HepG2 (cell line): ENCODE measurements at regions not wholly inside any gene's neighbourhood (a gene's known extent, or its start where the extent isn't known, plus 50 kb on each side); places are given as distances from the start of the nearest gene placed in this dataset.

Experiments
- ATAC-seq: fragments of 200-7000 bp; cut with Tn5 transposase; 3 replicates; pipeline ENCODE4 v1.9.1; 2020; ENCODE audit warnings: mild to moderate bottlenecking, moderate library complexity
- BruUV-seq: library from RNA; stranded (reverse); fragments of 400-500 nt; replicated peaks from 2 replicates; lab custom pipeline; 2021; lab: Mats Ljungman, UMichigan
- CTCF ChIA-PET: fragments of 300-600 bp; formaldehyde crosslinking; extraction: SDS; loops from one replicate; lab custom pipeline; 2021; ENCODE audit warnings: low total read pairs, inconsistent platforms, low intra/inter-chr PET ratio; lab: Yijun Ruan, JAX
- POLR2A ChIA-PET: fragments of 350-600 bp; sonication (Branson Sonifier 250); formaldehyde crosslinking; loops from one replicate; lab custom pipeline; 2020; ENCODE audit warnings: antibody characterized with exemption, inconsistent platforms; lab: Yijun Ruan, JAX
- DNase-seq: peaks from one replicate; pipeline ENCODE4 v3.0.0-alpha.2; 2015; ENCODE audit warnings: low spot score
- FAIRE-seq: peaks from 3 replicates; lab custom pipeline; 2011; peaks lifted over from hg19 to GRCh38; lab: Jason Lieb, UNC
- H2AFZ ChIP-seq: one replicate; pipeline ENCODE4 v1.6.1; 2011; ENCODE audit warnings: low read length, inconsistent platforms
- H3K27ac ChIP-seq: fragments of 300-600 bp; 3 replicates; pipeline ENCODE4 v1.8.0; 2011; ENCODE audit warnings: mixed run types, mild to moderate bottlenecking, mixed read lengths, low read length, inconsistent platforms; ENCODE audit not compliant: insufficient read depth; ENCODE audit errors: extremely low read length
- H3K27me3 ChIP-seq, 2 experiments: fragments of 200-600 bp in 1 of 2; 2 replicates in 1 of 2; 3 replicates in 1 of 2; pipeline versions ENCODE4 v1.6.0 to v1.8.0; 2011; ENCODE audit warnings: low read length in 2 of 2, mild to moderate bottlenecking in 2 of 2, moderate library complexity in 2 of 2, inconsistent platforms in 1 of 2; ENCODE audit not compliant: insufficient read depth in 2 of 2, control insufficient read depth in 1 of 2
- H3K36me3 ChIP-seq, 2 experiments: fragments of 200-600 bp in 1 of 2; replicated peaks in 1 of 2; 2 replicates in 1 of 2; 3 replicates in 1 of 2; pipeline versions ENCODE4 v1.5.1 to v1.8.0; 2011; ENCODE audit warnings: low read length in 2 of 2, inconsistent platforms in 1 of 2; ENCODE audit not compliant: insufficient read depth in 2 of 2, control insufficient read depth in 1 of 2
- H3K4me1 ChIP-seq: 2 replicates; pipeline ENCODE4 v1.5.1; 2012; ENCODE audit warnings: low read length, inconsistent platforms; ENCODE audit not compliant: insufficient read depth
- H3K4me2 ChIP-seq: 2 replicates; pipeline ENCODE4 v1.6.0; 2011; ENCODE audit warnings: low read depth, low read length, inconsistent platforms
- H3K4me3 ChIP-seq, 3 experiments: fragments of 200-600 bp in 1 of 3; sonication (generic), shearing (Covaris generic) in 1 of 3; replicated peaks in 1 of 3; 2 replicates each; pipeline ENCODE4 v1.5.1; 2011 to 2016; ENCODE audit warnings: low read length in 3 of 3, inconsistent platforms in 2 of 3, low read depth in 2 of 3, mild to moderate bottlenecking in 2 of 3, control low read depth in 1 of 3, mixed read lengths in 1 of 3; ENCODE audit not compliant: insufficient read depth in 1 of 3
- H3K79me2 ChIP-seq: one replicate; pipeline ENCODE4 v1.6.1; 2011; ENCODE audit warnings: low read length, inconsistent platforms; ENCODE audit not compliant: insufficient read depth
- H3K9ac ChIP-seq: 2 replicates; pipeline ENCODE4 v1.6.0; 2011; ENCODE audit warnings: mild to moderate bottlenecking, low read depth, low read length, inconsistent platforms; ENCODE audit not compliant: insufficient read depth
- H3K9me3 ChIP-seq: 2 replicates; pipeline ENCODE4 v1.5.1; 2012; ENCODE audit warnings: mild to moderate bottlenecking, low read length
- H4K20me1 ChIP-seq: 2 replicates; pipeline ENCODE4 v1.6.0; 2011; ENCODE audit warnings: inconsistent platforms, mild to moderate bottlenecking, low read length, moderate library complexity; ENCODE audit not compliant: insufficient read depth
- ATF1 ChIP-seq: IDR thresholded peaks from 2 replicates; pipeline ENCODE4 v1.6.1; 2016; ENCODE audit warnings: mild to moderate bottlenecking, control low read depth
- EEA1 ChIP-seq: sonication (generic); formaldehyde crosslinking; IDR thresholded peaks from 2 replicates; pipeline ENCODE4 v1.5.1; 2020; ENCODE audit warnings: mild to moderate bottlenecking, missing genetic modification reagents, borderline replicate concordance
- MBD4 ChIP-seq: IDR thresholded peaks from 2 replicates; pipeline ENCODE4 v1.6.1; 2012; ENCODE audit warnings: low read length, inconsistent platforms, borderline replicate concordance
- MTA1 ChIP-seq: sonication (generic); formaldehyde crosslinking; IDR thresholded peaks from 2 replicates; pipeline ENCODE4 v1.4.0; 2020; ENCODE audit warnings: missing genetic modification reagents, mild to moderate bottlenecking, borderline replicate concordance
- POGZ ChIP-seq: sonication (generic); formaldehyde crosslinking; IDR thresholded peaks from 2 replicates; pipeline ENCODE4 v1.4.0; 2020; ENCODE audit warnings: mild to moderate bottlenecking, missing genetic modification reagents
- RAD51 ChIP-seq: fragments of 450-650 bp; IDR thresholded peaks from 2 replicates; pipeline ENCODE4 v1.6.1; 2016; ENCODE audit warnings: borderline replicate concordance
- TP53 ChIP-seq: sonication (generic); formaldehyde crosslinking; conservative IDR thresholded peaks from 2 replicates; pipeline ENCODE4 v1.4.0; 2020; ENCODE audit warnings: missing genetic modification reagents
- ZEB1 ChIP-seq: IDR thresholded peaks from 2 replicates; pipeline ENCODE4 v1.6.1; 2012; ENCODE audit warnings: mild to moderate bottlenecking, low read depth, inconsistent platforms; ENCODE audit not compliant: insufficient replicate concordance
- ZNF446 ChIP-seq: sonication (generic); formaldehyde crosslinking; IDR thresholded peaks from 2 replicates; pipeline ENCODE4 v1.5.0; 2020; ENCODE audit warnings: mild to moderate bottlenecking, missing genetic modification reagents
- ZNF503 ChIP-seq: sonication (generic); formaldehyde crosslinking; IDR thresholded peaks from 2 replicates; pipeline ENCODE4 v1.4.0; 2020; ENCODE audit warnings: missing genetic modification reagents
- ZNF569 ChIP-seq: sonication (generic); formaldehyde crosslinking; IDR thresholded peaks from 2 replicates; pipeline ENCODE4 v1.5.0; 2020; ENCODE audit warnings: mild to moderate bottlenecking, missing genetic modification reagents, moderate library complexity, borderline replicate concordance
- ZNF674 ChIP-seq: sonication (generic); formaldehyde crosslinking; IDR thresholded peaks from 2 replicates; pipeline ENCODE4 v1.5.0; 2020; ENCODE audit warnings: low read depth, mild to moderate bottlenecking, missing genetic modification reagents
- ZNF713 ChIP-seq: sonication (generic); formaldehyde crosslinking; IDR thresholded peaks from 2 replicates; pipeline ENCODE4 v1.4.0; 2020; ENCODE audit warnings: mild to moderate bottlenecking, missing genetic modification reagents
- ZSCAN9 ChIP-seq: IDR thresholded peaks from 2 replicates; pipeline ENCODE4 v1.6.1; 2016; ENCODE audit warnings: borderline replicate concordance
- in situ Hi-C: cut with HindIII; loops from 2 replicates; pipeline ENCODE4 v1.10.0; 2017; ENCODE audit warnings: low pct_unique_long_range_greater_than_20kb; ENCODE audit not compliant: extremely low pct_ligation_motif_present
- intact Hi-C: fragments of 100-400 bp; cut with micrococcal nuclease; formaldehyde crosslinking; loops from one replicate; pipeline ENCODE4 v1.10.0; 2022; ENCODE audit not compliant: unreplicated experiment
- TF ChIP-seq, protein P1 (sequence below), 2 experiments: sonication (generic) in 1 of 2; formaldehyde crosslinking in 1 of 2; IDR thresholded peaks; 2 replicates each; pipeline versions ENCODE4 v1.6.1 to v1.9.0; 2014 to 2022; ENCODE audit warnings: antibody characterized with exemption in 1 of 2, borderline replicate concordance in 1 of 2, inconsistent platforms in 1 of 2, low read depth in 1 of 2, missing genetic modification reagents in 1 of 2

DNA sequence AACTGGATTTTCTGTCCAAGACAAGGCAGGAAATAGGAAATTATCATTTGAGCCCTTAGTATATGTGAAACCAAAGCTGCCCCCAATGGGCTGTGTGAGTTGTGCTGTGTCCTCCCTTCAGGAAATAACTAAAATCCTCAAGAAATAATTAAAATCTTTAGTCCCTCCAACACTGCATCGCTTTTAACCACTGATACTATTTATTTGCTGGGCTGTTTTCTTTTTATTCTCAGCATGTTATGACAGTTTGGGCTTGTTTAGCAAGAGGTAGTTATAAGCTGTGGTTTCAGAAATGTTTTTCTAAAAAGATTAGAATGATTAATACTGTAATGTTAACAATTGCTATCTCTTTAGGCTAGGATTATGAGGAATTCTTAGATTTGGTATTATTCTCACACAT is 187.0 kb upstream of the KCNN2 start (continued):
- TF ChIP-seq, protein P1, sequence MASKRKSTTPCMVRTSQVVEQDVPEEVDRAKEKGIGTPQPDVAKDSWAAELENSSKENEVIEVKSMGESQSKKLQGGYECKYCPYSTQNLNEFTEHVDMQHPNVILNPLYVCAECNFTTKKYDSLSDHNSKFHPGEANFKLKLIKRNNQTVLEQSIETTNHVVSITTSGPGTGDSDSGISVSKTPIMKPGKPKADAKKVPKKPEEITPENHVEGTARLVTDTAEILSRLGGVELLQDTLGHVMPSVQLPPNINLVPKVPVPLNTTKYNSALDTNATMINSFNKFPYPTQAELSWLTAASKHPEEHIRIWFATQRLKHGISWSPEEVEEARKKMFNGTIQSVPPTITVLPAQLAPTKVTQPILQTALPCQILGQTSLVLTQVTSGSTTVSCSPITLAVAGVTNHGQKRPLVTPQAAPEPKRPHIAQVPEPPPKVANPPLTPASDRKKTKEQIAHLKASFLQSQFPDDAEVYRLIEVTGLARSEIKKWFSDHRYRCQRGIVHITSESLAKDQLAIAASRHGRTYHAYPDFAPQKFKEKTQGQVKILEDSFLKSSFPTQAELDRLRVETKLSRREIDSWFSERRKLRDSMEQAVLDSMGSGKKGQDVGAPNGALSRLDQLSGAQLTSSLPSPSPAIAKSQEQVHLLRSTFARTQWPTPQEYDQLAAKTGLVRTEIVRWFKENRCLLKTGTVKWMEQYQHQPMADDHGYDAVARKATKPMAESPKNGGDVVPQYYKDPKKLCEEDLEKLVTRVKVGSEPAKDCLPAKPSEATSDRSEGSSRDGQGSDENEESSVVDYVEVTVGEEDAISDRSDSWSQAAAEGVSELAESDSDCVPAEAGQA (IDR thresholded peaks at IDR 0.05; ENCODE audit: low read depth): no peak
- TF ChIP-seq, protein P1 (CRISPR knock-in tag; IDR thresholded peaks at IDR 0.05; ENCODE audit: borderline replicate concordance): no peak
- no peak for TF ChIP-seq MTA1 (CRISPR knock-in tag)

DNA sequence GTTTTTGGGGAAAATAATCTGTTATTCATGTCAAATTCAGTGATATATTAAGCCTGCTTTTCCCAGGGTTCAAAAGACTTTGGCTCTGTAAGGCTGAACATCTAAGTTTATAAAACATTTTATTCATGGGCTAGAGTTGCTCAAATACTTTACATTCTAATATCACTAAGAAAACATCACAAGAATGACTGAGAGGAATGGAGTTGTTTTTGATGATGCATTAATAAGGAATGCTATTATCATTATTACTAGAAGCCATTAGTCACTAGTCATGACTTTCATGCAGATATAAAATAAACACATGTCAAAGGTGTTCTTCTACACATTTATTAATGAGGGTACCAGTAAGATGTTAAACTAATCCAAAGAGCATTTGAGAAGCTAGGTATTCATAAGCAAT is 185.5 kb upstream of the KCNN2 start:
- no peak for ATAC-seq
- TF ChIP-seq ZSCAN9 (CRISPR knock-in tag) (no peak), ZNF446 (CRISPR knock-in tag) (no peak), POGZ (CRISPR knock-in tag) (no peak), ZEB1 (no peak), ZNF713 (no peak), EEA1 (CRISPR knock-in tag) (no peak), ZNF674 (CRISPR knock-in tag) (no peak), ZNF503 (CRISPR knock-in tag) (no peak), RAD51 (no peak), ZNF569 (CRISPR knock-in tag) (no peak), MBD4 (no peak), TP53 (no peak), ATF1 (CRISPR knock-in tag) (no peak)
- Histone ChIP-seq H3K4me1 (no peaks in the 10 kb centered on the region), H4K20me1 (no peaks in the 10 kb centered on the region), H3K79me2 (no peaks in the 10 kb centered on the region), H2AFZ (no peak overlapping the region), H3K4me3 (no peak overlapping the region), H3K9me3 (peaks cover 23% of the 10 kb centered on the region), H3K27ac (no peak overlapping the region), H3K4me2 (no peak overlapping the region), H3K9ac (no peak overlapping the region), H3K36me3 (no peaks in the 10 kb centered on the region), H3K27me3 (no peaks in the 10 kb centered on the region)
- intact Hi-C loops (no loop called here), in situ Hi-C loops (no loop called here)
- no peak for FAIRE-seq
- CTCF ChIA-PET: no interaction called here
- DNase-seq: no peak
- POLR2A ChIA-PET: no interaction called here
- BruUV-seq: no TSS peak
